Ishikawa (cell line): ENCODE measurements at regions not wholly inside any gene's neighbourhood (a gene's known extent, or its start where the extent isn't known, plus 50 kb on each side); places are given as distances from the start of the nearest gene placed in this dataset.

Source experiments
- CEBPB ChIP-seq: IDR thresholded peaks from 2 replicates; pipeline ENCODE4 v1.6.1; 2012
- CREB1 ChIP-seq: IDR thresholded peaks from 2 replicates; pipeline ENCODE4 v1.6.1; 2012; ENCODE audit warnings: low read depth
- EP300 ChIP-seq: IDR thresholded peaks from 2 replicates; pipeline ENCODE4 v1.6.1; 2012; ENCODE audit warnings: borderline replicate concordance
- MAX ChIP-seq: IDR thresholded peaks from 2 replicates; pipeline ENCODE4 v1.6.1; 2012
- RAD21 ChIP-seq: IDR thresholded peaks from 2 replicates; pipeline ENCODE4 v1.6.1; 2012; ENCODE audit warnings: low read depth
- TAF1 ChIP-seq: IDR thresholded peaks from 2 replicates; pipeline ENCODE4 v1.6.1; 2012; ENCODE audit warnings: low read depth, mild to moderate bottlenecking
- TEAD4 ChIP-seq: IDR thresholded peaks from 2 replicates; pipeline ENCODE4 v1.6.1; 2012
- TF ChIP-seq, protein P1 (sequence below): IDR thresholded peaks from 2 replicates; pipeline ENCODE4 v1.6.1; 2012; ENCODE audit warnings: low read depth, mild to moderate bottlenecking

- TF ChIP-seq MAX, result no peak
- TF ChIP-seq CEBPB, result no peak
- no peak for TF ChIP-seq CREB1
- no peak for TF ChIP-seq TEAD4
- TF ChIP-seq, protein P1, sequence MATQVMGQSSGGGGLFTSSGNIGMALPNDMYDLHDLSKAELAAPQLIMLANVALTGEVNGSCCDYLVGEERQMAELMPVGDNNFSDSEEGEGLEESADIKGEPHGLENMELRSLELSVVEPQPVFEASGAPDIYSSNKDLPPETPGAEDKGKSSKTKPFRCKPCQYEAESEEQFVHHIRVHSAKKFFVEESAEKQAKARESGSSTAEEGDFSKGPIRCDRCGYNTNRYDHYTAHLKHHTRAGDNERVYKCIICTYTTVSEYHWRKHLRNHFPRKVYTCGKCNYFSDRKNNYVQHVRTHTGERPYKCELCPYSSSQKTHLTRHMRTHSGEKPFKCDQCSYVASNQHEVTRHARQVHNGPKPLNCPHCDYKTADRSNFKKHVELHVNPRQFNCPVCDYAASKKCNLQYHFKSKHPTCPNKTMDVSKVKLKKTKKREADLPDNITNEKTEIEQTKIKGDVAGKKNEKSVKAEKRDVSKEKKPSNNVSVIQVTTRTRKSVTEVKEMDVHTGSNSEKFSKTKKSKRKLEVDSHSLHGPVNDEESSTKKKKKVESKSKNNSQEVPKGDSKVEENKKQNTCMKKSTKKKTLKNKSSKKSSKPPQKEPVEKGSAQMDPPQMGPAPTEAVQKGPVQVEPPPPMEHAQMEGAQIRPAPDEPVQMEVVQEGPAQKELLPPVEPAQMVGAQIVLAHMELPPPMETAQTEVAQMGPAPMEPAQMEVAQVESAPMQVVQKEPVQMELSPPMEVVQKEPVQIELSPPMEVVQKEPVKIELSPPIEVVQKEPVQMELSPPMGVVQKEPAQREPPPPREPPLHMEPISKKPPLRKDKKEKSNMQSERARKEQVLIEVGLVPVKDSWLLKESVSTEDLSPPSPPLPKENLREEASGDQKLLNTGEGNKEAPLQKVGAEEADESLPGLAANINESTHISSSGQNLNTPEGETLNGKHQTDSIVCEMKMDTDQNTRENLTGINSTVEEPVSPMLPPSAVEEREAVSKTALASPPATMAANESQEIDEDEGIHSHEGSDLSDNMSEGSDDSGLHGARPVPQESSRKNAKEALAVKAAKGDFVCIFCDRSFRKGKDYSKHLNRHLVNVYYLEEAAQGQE, result no peak
- TF ChIP-seq EP300, result no peak
- TF ChIP-seq TAF1, result no peak
- TF ChIP-seq RAD21, result no peak
Observed at GRCh38 chr6:140828856-140829255, 1303.9 kb upstream of the GJE1 start.
